SU-DHL-6 (cell line): ENCODE measurements at regions not wholly inside any gene's neighbourhood (a gene's known extent, or its start where the extent isn't known, plus 50 kb on each side); places are given as distances from the start of the nearest gene placed in this dataset.

ENCODE experiments used
- H2AFZ ChIP-seq: fragments of 200-600 bp; sonication (generic); 2 replicates; pipeline ENCODE4 v1.6.1; 2014; ENCODE audit warnings: low read depth, mild to moderate bottlenecking, moderate library complexity, mixed read lengths, antibody characterized with exemption, low read length; ENCODE audit not compliant: severe bottlenecking
- H3F3A ChIP-seq: fragments of 200-600 bp; shearing (Covaris generic); 2 replicates; pipeline ENCODE4 v1.6.0; 2016; ENCODE audit warnings: antibody characterized with exemption, mild to moderate bottlenecking; ENCODE audit not compliant: insufficient read depth
- H3K27ac ChIP-seq: fragments of 200-600 bp; sonication (generic); 2 replicates; pipeline ENCODE4 v1.5.1; 2016; ENCODE audit warnings: low read depth, mild to moderate bottlenecking, low read length, moderate library complexity, mixed read lengths
- H3K27me3 ChIP-seq: fragments of 200-600 bp; sonication (generic), shearing (Covaris generic); 2 replicates; pipeline ENCODE4 v1.6.0; 2014; ENCODE audit warnings: mild to moderate bottlenecking, low read length
- H3K36me3 ChIP-seq: fragments of 200-600 bp; sonication (generic); 2 replicates; pipeline ENCODE4 v1.6.1; 2014; ENCODE audit warnings: mild to moderate bottlenecking, low read length, mixed read lengths
- H3K4me2 ChIP-seq: fragments of 300-600, 200-600 bp; shearing (Covaris generic), sonication (generic); 2 replicates; pipeline ENCODE4 v1.6.0; 2014; ENCODE audit warnings: low read length, low read depth, mild to moderate bottlenecking; ENCODE audit not compliant: poor library complexity, severe bottlenecking
- H3K4me3 ChIP-seq: fragments of 200-600 bp; sonication (generic); 2 replicates; pipeline ENCODE4 v1.5.1; 2014; ENCODE audit warnings: antibody characterized with exemption, low read length, mild to moderate bottlenecking, mixed read lengths; ENCODE audit not compliant: insufficient read depth, poor library complexity, severe bottlenecking
- H3K79me2 ChIP-seq: fragments of 200-600 bp; sonication (generic); 2 replicates; pipeline ENCODE4 v1.6.1; 2014; ENCODE audit warnings: mild to moderate bottlenecking, low read length, moderate library complexity; ENCODE audit not compliant: insufficient read depth
- H3K9ac ChIP-seq: fragments of 200-600 bp; sonication (generic); 2 replicates; pipeline ENCODE4 v1.7.0; 2014; ENCODE audit warnings: mild to moderate bottlenecking, low read length
- H3K9me2 ChIP-seq: fragments of 200-600 bp; sonication (generic); replicated peaks from 2 replicates; pipeline ENCODE4 v1.6.1; 2014; ENCODE audit warnings: low read length; ENCODE audit not compliant: insufficient read depth
- H3K9me3 ChIP-seq: fragments of 200-600 bp; sonication (generic); 2 replicates; pipeline ENCODE4 v1.6.1; 2014; ENCODE audit warnings: low read length, mixed read lengths; ENCODE audit not compliant: insufficient read depth
- H4K20me1 ChIP-seq: fragments of 200-600 bp; sonication (generic); 2 replicates; pipeline ENCODE4 v1.6.1; 2014; ENCODE audit warnings: low read depth, mild to moderate bottlenecking, antibody characterized with exemption, low read length, moderate library complexity, mixed read lengths
- EZH2phosphoT487 ChIP-seq: fragments of 200-600 bp; sonication (generic), shearing (Covaris generic); conservative IDR thresholded peaks from 2 replicates; pipeline ENCODE4 v1.6.1; 2018; ENCODE audit warnings: mild to moderate bottlenecking, antibody characterized with exemption, low read length, moderate library complexity, mixed read lengths
- TF ChIP-seq, protein P1 (sequence below): fragments of 200-600 bp; sonication (generic); IDR thresholded peaks from one replicate; pipeline ENCODE4 v1.5.1; 2017; ENCODE audit warnings: antibody characterized with exemption, mild to moderate bottlenecking, low read length, moderate library complexity; ENCODE audit not compliant: insufficient read depth, poor library complexity, severe bottlenecking

DNA sequence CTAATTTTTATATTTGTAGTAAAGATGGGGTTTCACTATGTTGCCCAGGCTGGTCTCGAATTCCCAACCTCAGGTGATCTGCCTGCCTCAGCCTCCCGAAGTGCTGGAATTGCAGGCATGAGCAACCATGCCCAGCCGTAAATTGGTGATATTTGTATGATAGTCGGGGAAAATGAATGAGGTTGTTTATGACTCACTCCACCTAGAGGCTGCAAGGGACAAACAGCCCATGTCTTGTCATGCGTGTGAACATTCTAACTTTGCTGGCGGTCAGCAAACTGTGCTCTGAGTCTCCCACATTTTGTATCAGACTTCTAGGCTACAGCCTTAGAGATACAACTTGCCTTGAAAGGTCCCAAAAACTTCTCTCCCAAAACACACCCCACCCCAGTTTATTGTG is 133.5 kb upstream of the DTNA start:
- H3K4me2 ChIP-seq = no peak overlapping the region
- no peak overlapping the region for H3K27ac ChIP-seq
- TF ChIP-seq, protein P1, sequence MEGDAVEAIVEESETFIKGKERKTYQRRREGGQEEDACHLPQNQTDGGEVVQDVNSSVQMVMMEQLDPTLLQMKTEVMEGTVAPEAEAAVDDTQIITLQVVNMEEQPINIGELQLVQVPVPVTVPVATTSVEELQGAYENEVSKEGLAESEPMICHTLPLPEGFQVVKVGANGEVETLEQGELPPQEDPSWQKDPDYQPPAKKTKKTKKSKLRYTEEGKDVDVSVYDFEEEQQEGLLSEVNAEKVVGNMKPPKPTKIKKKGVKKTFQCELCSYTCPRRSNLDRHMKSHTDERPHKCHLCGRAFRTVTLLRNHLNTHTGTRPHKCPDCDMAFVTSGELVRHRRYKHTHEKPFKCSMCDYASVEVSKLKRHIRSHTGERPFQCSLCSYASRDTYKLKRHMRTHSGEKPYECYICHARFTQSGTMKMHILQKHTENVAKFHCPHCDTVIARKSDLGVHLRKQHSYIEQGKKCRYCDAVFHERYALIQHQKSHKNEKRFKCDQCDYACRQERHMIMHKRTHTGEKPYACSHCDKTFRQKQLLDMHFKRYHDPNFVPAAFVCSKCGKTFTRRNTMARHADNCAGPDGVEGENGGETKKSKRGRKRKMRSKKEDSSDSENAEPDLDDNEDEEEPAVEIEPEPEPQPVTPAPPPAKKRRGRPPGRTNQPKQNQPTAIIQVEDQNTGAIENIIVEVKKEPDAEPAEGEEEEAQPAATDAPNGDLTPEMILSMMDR = no peak
- no peak for TF ChIP-seq EZH2phosphoT487
- H4K20me1 ChIP-seq = no peaks in the 10 kb centered on the region
- H2AFZ ChIP-seq = no peak overlapping the region
- no peaks in the 10 kb centered on the region for H3K9me2 ChIP-seq
- H3K79me2 ChIP-seq = no peaks in the 10 kb centered on the region
- H3F3A ChIP-seq = no peaks in the 10 kb centered on the region
- H3K36me3 ChIP-seq = no peaks in the 10 kb centered on the region
- no peak overlapping the region for H3K4me3 ChIP-seq
- no peaks in the 10 kb centered on the region for H3K9me3 ChIP-seq
- H3K9ac ChIP-seq = no peak overlapping the region
- no peaks in the 10 kb centered on the region for H3K27me3 ChIP-seq

DNA sequence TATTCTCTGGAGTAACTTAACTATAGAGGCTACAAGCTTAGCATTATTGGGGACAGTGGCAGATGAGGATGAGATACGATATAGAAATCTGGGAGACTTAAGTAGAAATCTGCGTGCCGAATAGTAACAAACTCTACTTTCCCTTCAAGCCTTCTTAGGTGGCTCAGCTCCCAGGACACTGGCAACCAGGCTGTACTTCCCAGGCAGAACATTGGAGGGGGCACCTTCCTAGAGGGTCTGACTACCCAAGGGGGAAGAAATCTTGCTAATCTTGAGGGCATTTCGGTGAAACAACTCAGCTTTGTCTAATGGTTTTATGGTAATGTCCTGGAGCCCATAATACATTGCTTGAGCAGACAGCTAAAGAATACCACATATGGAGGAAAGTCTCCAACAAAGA is 126.2 kb upstream of the DTNA start:
- H4K20me1 ChIP-seq = no peaks in the 10 kb centered on the region
- H3K9me3 ChIP-seq = no peaks in the 10 kb centered on the region
- no peaks in the 10 kb centered on the region for H3F3A ChIP-seq
- H3K9ac ChIP-seq = no peak overlapping the region
- no peaks in the 10 kb centered on the region for H3K79me2 ChIP-seq
- TF ChIP-seq EZH2phosphoT487 = no peak
- TF ChIP-seq, protein P1 = no peak
- H2AFZ ChIP-seq = no peak overlapping the region
- no peaks in the 10 kb centered on the region; the same call in 1 of the 2 replicates for H3K27me3 ChIP-seq
- H3K36me3 ChIP-seq = no peaks in the 10 kb centered on the region
- no peak overlapping the region for H3K4me2 ChIP-seq
- no peak overlapping the region for H3K27ac ChIP-seq
- H3K9me2 ChIP-seq = no peaks in the 10 kb centered on the region
- no peak overlapping the region for H3K4me3 ChIP-seq

DNA sequence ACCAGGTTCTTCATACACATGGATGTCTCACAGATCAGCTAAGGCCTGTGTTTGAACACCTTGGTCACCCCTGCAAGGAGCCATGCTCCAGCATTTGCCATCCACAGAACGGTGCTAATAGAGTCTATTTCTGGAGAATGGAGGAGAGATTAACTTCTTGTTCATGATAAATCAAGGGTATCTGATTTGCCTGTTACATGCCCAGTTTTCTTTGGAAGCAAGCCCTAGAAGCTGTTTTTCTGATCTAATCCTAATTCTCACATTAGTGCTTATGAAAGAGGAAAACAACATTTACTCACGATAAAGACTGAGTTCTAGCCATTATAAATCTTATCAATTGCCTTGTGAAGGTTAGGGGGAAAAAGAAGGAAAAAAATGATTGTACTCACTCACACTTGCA is 119.6 kb upstream of the DTNA start:
- Histone ChIP-seq H3K36me3 (no peaks in the 10 kb centered on the region), H3K27ac (no peak overlapping the region), H2AFZ (no peak overlapping the region), H4K20me1 (no peaks in the 10 kb centered on the region), H3K79me2 (no peaks in the 10 kb centered on the region), H3K27me3 (no peaks in the 10 kb centered on the region; the same call in 1 of the 2 replicates), H3K4me2 (no peak overlapping the region), H3K9ac (no peak overlapping the region), H3F3A (no peaks in the 10 kb centered on the region), H3K9me3 (no peaks in the 10 kb centered on the region), H3K4me3 (no peak overlapping the region), H3K9me2 (no peaks in the 10 kb centered on the region)
- no peak for TF ChIP-seq EZH2phosphoT487
- TF ChIP-seq, protein P1 = no peak
